GM21360 (cell line): ENCODE measurements at regions not wholly inside any gene's neighbourhood (a gene's known extent, or its start where the extent isn't known, plus 50 kb on each side); places are given as distances from the start of the nearest gene placed in this dataset.

Experiments used
- ATAC-seq: cut with Tn5 transposase; IDR thresholded peaks from one replicate; pipeline ENCODE4 v1.9.1; 2021; ENCODE audit warnings: mild to moderate bottlenecking, moderate library complexity; ENCODE audit not compliant: unreplicated experiment

- no peak for ATAC-seq
Observed at GRCh38 chrX:23524467-23524866, 142.8 kb upstream of the PRDX4 start.

- ATAC-seq = no peak
Observed at GRCh38 chrX:23525531-23525930, 141.8 kb upstream of the PRDX4 start.

DNA sequence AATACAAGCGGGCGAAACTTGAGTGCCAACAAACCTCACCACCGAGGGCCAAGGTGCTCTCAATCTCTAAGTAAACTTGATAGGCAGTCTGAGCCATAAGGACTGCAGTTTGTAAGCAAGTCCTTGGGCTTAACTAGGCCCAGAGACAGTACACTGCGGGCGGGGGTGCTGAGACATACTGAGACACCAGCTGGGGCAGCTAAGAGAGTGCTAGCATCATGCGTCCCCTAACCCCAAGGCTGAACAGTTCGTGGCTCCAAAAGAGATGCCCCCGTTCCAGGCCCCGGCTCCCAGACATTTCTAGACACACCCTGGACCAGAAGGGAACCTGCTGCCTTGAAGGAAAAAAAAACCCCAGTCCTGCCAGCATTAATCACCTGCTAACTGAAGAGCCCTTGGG, 126.8 kb upstream of the PRDX4 start:
- no peak for ATAC-seq

- no peak for ATAC-seq
Observed at GRCh38 chrX:23548164-23548563, 119.1 kb upstream of the PRDX4 start.

DNA sequence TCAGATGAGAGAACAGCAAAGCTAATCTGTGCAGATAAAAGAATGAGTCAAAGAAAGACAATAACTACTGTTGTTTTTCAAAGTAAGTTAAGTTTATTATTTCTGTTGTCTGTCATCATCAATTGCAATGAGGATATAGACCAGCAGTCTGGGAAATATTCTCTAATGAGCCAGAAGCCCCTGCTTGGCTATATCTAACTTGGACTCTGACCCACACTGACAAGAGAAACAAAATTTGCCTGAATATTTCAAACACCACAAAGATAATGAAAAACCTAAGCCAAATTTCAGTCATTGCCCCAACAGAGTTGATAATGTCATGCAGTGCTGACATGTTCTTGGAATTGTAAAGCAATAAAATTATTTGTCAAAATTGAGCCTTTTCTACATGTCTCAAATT, 115.0 kb upstream of the PRDX4 start:
- ATAC-seq = no peak

DNA sequence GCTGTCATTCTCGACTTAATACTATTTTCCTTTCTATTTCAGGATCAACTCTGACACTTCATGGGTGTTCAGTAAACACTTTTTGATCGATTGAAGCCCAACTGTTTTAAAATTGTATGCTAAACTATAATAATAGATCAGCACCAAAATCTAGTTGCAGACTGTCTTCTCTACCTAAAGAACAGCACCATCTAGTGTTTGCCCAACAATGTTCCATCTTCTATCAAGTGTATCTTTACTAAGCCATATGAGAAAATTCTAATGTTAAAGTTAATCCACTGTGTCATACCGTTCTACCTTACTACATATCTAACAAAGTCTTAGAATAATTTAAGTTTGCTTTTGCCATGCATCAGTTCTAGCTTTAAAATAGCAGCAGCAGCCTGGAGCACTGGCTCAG, 113.0 kb upstream of the PRDX4 start:
- peak; percentile 54 for ATAC-seq

GRCh38 chrX:23557070-23557469, 110.2 kb upstream of the PRDX4 start:
- ATAC-seq = no peak

DNA sequence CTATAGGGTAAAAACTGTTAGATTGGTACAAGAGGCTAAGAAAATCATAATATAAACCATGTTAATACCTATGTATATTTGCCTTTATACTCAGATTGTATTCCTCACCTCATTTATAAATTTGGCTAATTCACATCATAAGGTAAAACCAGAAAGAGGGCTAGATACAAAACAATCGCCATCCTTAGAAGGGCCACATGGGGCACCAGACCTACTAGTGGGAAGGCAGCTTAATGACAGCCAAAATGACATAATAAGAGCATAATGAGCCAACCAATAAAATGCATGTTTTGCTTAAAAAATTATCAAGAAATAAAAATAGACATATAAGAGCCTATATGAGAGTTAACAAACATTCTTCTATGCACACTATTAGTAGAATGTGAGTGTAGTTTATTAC, 107.3 kb upstream of the PRDX4 start:
- ATAC-seq = no peak

DNA sequence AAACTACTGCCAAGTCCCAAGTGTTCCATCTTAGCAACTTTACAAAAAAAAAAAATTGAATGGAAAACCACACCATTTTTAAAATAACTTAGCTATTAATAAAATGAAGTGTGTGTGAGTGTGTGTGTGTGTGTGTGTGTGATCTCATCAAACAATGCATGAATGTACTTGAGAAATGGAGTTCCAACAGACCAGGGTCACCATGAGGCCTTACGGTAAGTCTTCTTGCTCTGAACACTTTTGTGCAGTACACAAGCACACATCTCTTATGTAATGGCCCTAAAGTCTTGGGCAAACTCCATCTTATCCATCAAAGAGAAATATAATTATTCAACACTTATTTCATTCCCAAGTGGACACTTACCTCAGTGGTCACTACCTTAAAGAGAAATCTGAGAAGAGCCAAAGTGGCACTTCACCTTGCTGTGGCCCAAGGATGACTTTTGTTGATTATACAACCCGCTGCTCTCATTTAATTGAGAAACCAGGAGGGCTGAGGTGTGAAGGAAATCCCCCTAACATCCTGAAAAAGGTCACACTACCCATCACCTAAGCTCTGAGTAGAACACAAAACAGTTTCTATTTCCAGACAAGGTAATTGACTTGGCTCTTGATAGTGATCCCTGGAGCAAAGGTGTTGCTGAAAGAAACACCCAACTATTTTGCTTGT, 96.5 kb upstream of the PRDX4 start:
- no peak for ATAC-seq

- no peak for ATAC-seq
Observed at GRCh38 chrX:23575281-23575680, 92.0 kb upstream of the PRDX4 start.

- no peak for ATAC-seq
Observed at GRCh38 chrX:23578079-23578478, 89.2 kb upstream of the PRDX4 start.

- ATAC-seq = no peak
Observed at GRCh38 chrX:23589496-23589895, 77.8 kb upstream of the PRDX4 start.

GRCh38 chrX:23592741-23593140, 74.6 kb upstream of the PRDX4 start:
- ATAC-seq = no peak

GRCh38 chrX:23598575-23598974, 68.7 kb upstream of the PRDX4 start:
- ATAC-seq = no peak

- no peak for ATAC-seq
Observed at GRCh38 chrX:23603501-23603900, 63.8 kb upstream of the PRDX4 start.

- ATAC-seq = no peak
Observed at GRCh38 chrX:23610495-23610894, 56.8 kb upstream of the PRDX4 start.

DNA sequence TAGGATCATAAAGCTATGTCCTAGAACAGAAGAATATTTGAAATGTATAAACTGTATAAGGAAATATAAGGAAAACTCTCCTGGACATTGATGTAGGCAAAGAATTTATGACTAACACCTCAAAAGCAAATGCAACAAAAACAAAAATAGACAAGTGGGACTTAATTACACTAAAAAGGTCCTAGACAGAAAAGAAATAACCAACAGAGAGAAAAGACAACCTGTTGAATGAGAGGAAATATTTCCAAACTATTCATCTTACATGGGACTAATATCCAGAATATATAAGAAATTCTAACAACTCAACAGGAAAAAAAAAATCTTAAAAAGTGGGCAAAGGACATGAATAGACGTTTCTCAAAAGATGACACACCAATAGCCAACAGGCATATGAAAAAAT, 54.4 kb upstream of the PRDX4 start:
- ATAC-seq = no peak

DNA sequence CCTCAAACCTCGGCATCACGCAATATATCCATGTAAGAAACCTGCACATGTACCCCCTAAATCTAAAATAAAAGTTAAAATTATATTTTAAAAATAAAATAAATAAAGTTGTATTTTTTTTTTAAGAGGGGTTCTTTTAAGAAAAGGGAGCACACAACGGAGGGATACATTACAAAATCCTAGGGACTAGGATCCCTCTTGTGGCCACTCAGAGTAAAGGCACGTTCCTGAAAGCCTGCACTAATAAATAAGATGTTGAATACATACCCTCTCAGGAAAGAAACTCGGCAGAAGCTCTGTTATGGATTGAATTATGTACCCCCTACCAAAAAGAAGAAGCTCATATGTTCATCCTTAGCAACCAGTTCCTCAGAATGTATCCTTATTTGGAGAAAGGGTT, 50.9 kb upstream of the PRDX4 start:
- ATAC-seq = peak; percentile 48
